DOHH2 (cell line): ENCODE measurements at regions not wholly inside any gene's neighbourhood (a gene's known extent, or its start where the extent isn't known, plus 50 kb on each side); places are given as distances from the start of the nearest gene placed in this dataset.

Experiments
- H3F3A ChIP-seq: fragments of 200-600 bp; sonication (generic), shearing (Covaris generic); 2 replicates; pipeline ENCODE4 v1.6.0; 2016; ENCODE audit warnings: antibody characterized with exemption, mild to moderate bottlenecking; ENCODE audit not compliant: control insufficient read depth, insufficient read depth
- H3K27ac ChIP-seq: fragments of 200-600 bp; sonication (generic); 2 replicates; pipeline ENCODE4 v1.5.1; 2014; ENCODE audit warnings: low read depth, mild to moderate bottlenecking, low read length, moderate library complexity
- H3K27me3 ChIP-seq: fragments of 200-600 bp; sonication (generic); 2 replicates; pipeline ENCODE4 v1.6.1; 2014; ENCODE audit warnings: mild to moderate bottlenecking, low read length, mixed read lengths; ENCODE audit not compliant: control insufficient read depth
- H3K36me3 ChIP-seq: fragments of 200-600 bp; sonication (generic); 2 replicates; pipeline ENCODE4 v1.6.1; 2014; ENCODE audit warnings: mild to moderate bottlenecking, low read length, moderate library complexity, mixed read lengths; ENCODE audit not compliant: control insufficient read depth
- H3K4me1 ChIP-seq: fragments of 200-600 bp; sonication (generic); 2 replicates; pipeline ENCODE4 v1.6.1; 2014; ENCODE audit warnings: mild to moderate bottlenecking, low read length, mixed read lengths; ENCODE audit not compliant: control insufficient read depth
- H3K4me2 ChIP-seq: fragments of 200-600 bp; sonication (generic); 2 replicates; pipeline ENCODE4 v1.6.0; 2014; ENCODE audit warnings: mild to moderate bottlenecking, low read length, moderate library complexity
- H3K4me3 ChIP-seq: fragments of 200-600 bp; sonication (generic); 2 replicates; pipeline ENCODE4 v1.5.1; 2014; ENCODE audit warnings: mild to moderate bottlenecking, low read length, mixed read lengths
- H3K79me2 ChIP-seq: fragments of 200-600 bp; sonication (generic); 2 replicates; pipeline ENCODE4 v1.6.1; 2014; ENCODE audit warnings: mild to moderate bottlenecking, low read length, mixed read lengths; ENCODE audit not compliant: control insufficient read depth
- H3K9me2 ChIP-seq: fragments of 200-600 bp; sonication (generic); replicated peaks from 2 replicates; pipeline ENCODE4 v1.6.1; 2014; ENCODE audit warnings: mild to moderate bottlenecking, low read length, mixed read lengths; ENCODE audit not compliant: control insufficient read depth
- H3K9me3 ChIP-seq: fragments of 200-600 bp; sonication (generic); 2 replicates; pipeline ENCODE4 v1.6.1; 2014; ENCODE audit warnings: antibody characterized with exemption, low read length, mixed read lengths; ENCODE audit not compliant: control insufficient read depth, insufficient read depth
- H4K20me1 ChIP-seq: fragments of 200-600 bp; sonication (generic); 2 replicates; pipeline ENCODE4 v1.6.0; 2014; ENCODE audit warnings: low read depth, mild to moderate bottlenecking, antibody characterized with exemption, low read length, moderate library complexity; ENCODE audit not compliant: control insufficient read depth, insufficient read depth
- CTCF ChIP-seq: fragments of 200-600 bp; sonication (generic); IDR thresholded peaks from one replicate; pipeline ENCODE4 v1.5.1; 2014; ENCODE audit warnings: antibody characterized with exemption, mild to moderate bottlenecking, low read depth, low read length; ENCODE audit not compliant: poor library complexity, severe bottlenecking
- EZH2phosphoT487 ChIP-seq: fragments of 200-600 bp; sonication (generic); IDR thresholded peaks from 2 replicates; pipeline ENCODE4 v1.6.1; 2017; ENCODE audit warnings: borderline replicate concordance, mild to moderate bottlenecking, antibody characterized with exemption, low read length, moderate library complexity, mixed read lengths

- H3K27ac ChIP-seq = no peak overlapping the region
Observed at GRCh38 chr16:87226926-87227295, 90.3 kb downstream of the C16orf95 start.

GRCh38 chr16:87227296-87227951, 89.8 kb downstream of the C16orf95 start:
- TF ChIP-seq EZH2phosphoT487 = no peak
- no peak for TF ChIP-seq CTCF
- Histone ChIP-seq H3K4me3 (no peak overlapping the region), H3K9me2 (no peaks in the 10 kb centered on the region), H4K20me1 (no peaks in the 10 kb centered on the region), H3K9me3 (no peaks in the 10 kb centered on the region), H3K79me2 (no peaks in the 10 kb centered on the region), H3K27me3 (no peaks in the 10 kb centered on the region), H3F3A (no peaks in the 10 kb centered on the region), H3K27ac (no peak overlapping the region), H3K4me2 (no peak overlapping the region), H3K36me3 (no peaks in the 10 kb centered on the region), H3K4me1 (no peaks in the 10 kb centered on the region)

More at GRCh38 chr16:87226926-87227295, 90.3 kb downstream of the C16orf95 start:
- no peak overlapping the region for H3K4me2 ChIP-seq
- H3K4me3 ChIP-seq = no peak overlapping the region
- no peaks in the 10 kb centered on the region for H3K27me3 ChIP-seq
- TF ChIP-seq EZH2phosphoT487 (no peak), CTCF (no peak)
- H3K4me1 ChIP-seq = no peaks in the 10 kb centered on the region
- no peaks in the 10 kb centered on the region for H3K36me3 ChIP-seq
- no peaks in the 10 kb centered on the region for H4K20me1 ChIP-seq
- H3F3A ChIP-seq = no peaks in the 10 kb centered on the region
- H3K9me2 ChIP-seq = no peaks in the 10 kb centered on the region
- H3K9me3 ChIP-seq = no peaks in the 10 kb centered on the region
- H3K79me2 ChIP-seq = no peaks in the 10 kb centered on the region

GRCh38 chr16:87228363-87228762, 88.8 kb downstream of the C16orf95 start:
- no peak overlapping the region for H3K4me2 ChIP-seq
- TF ChIP-seq CTCF (no peak), EZH2phosphoT487 (no peak)
- H3F3A ChIP-seq = no peaks in the 10 kb centered on the region
- no peaks in the 10 kb centered on the region for H3K79me2 ChIP-seq
- no peaks in the 10 kb centered on the region for H3K27me3 ChIP-seq
- H3K36me3 ChIP-seq = no peaks in the 10 kb centered on the region
- no peaks in the 10 kb centered on the region for H4K20me1 ChIP-seq
- no peaks in the 10 kb centered on the region for H3K9me3 ChIP-seq
- no peak overlapping the region for H3K4me3 ChIP-seq
- no peak overlapping the region for H3K27ac ChIP-seq
- no peaks in the 10 kb centered on the region for H3K9me2 ChIP-seq
- H3K4me1 ChIP-seq = no peaks in the 10 kb centered on the region
